Left lung (tissue), 4 donors: ENCODE measurements at regions not wholly inside any gene's neighbourhood (a gene's known extent, or its start where the extent isn't known, plus 50 kb on each side); places are given as distances from the start of the nearest gene placed in this dataset.
A peak's percentile ranks its signal among the peaks of the same experiment; 100 is the strongest.

Experiments
- ATAC-seq: fragments of 200-7000 bp; cut with Tn5 transposase; one replicate; pipeline ENCODE4 v1.9.1; 2020; ENCODE audit warnings: moderate library complexity
- DNase-seq, 4 donors: peaks; one replicate each; pipeline ENCODE4 v3.0.0-alpha.2; 2013 to 2020
- H3K27ac ChIP-seq, 2 donors: fragments of 200-600 bp; sonication (generic) in 1 of 2; one replicate each; pipeline versions ENCODE4 v1.5.0 to v1.8.0; 2020 to 2021
- H3K27me3 ChIP-seq, 2 donors: fragments of 200-600 bp; sonication (generic) in 1 of 2; one replicate each; pipeline versions ENCODE4 v1.5.0 to v1.8.0; 2020 to 2021
- H3K36me3 ChIP-seq, 2 donors: fragments of 200-600 bp; sonication (generic) in 1 of 2; one replicate each; pipeline versions ENCODE4 v1.5.0 to v1.8.0; 2020 to 2021
- H3K4me1 ChIP-seq, 2 donors: fragments of 200-600 bp; one replicate each; pipeline ENCODE4 v1.8.0; 2021
- H3K4me3 ChIP-seq, 2 donors: fragments of 200-600 bp; sonication (generic) in 1 of 2; one replicate each; pipeline versions ENCODE4 v1.5.0 to v1.8.0; 2020 to 2021; ENCODE audit warnings: mild to moderate bottlenecking in 1 of 2
- H3K9me3 ChIP-seq, 2 donors: fragments of 200-600 bp; sonication (generic) in 1 of 2; one replicate each; pipeline versions ENCODE4 v1.5.0 to v1.8.0; 2020 to 2021
- CTCF ChIP-seq, 2 donors: fragments of 200-600 bp; sonication (generic) in 1 of 2; IDR thresholded peaks; one replicate each; pipeline versions ENCODE4 v1.5.0 to v1.8.0; 2021; ENCODE audit warnings: antibody characterized with exemption in 2 of 2
- intact Hi-C, 2 donors: fragments of 100-400 bp; cut with DNase I; formaldehyde crosslinking; loops; one replicate each; pipeline versions ENCODE4 v1.11.2 to v1.14.2; 2022
- donor health status: DM: no; HTN: yes; CAD: no.
- donor health status: DM: no; HTN: no; CAD: no.

GRCh38 chr4:56742080-56742871 is 61.2 kb upstream of the HOPX start:
- H3K36me3 ChIP-seq, result no peaks in the 10 kb centered on the region
- H3K4me3 ChIP-seq, result no peak overlapping the region
- TF ChIP-seq CTCF (IDR thresholded peaks at IDR 0.05), result no peak
- H3K4me1 ChIP-seq, result no peaks in the 10 kb centered on the region
- ATAC-seq (peak; percentile 24), DNase-seq (no peak)
- intact Hi-C loops, result no loop called here
- no peaks in the 10 kb centered on the region for H3K27me3 ChIP-seq
- H3K27ac ChIP-seq, result no peak overlapping the region
- H3K9me3 ChIP-seq, result no peaks in the 10 kb centered on the region

GRCh38 chr4:56741595-56741994 is 60.5 kb upstream of the HOPX start:
- no peaks in the 10 kb centered on the region for H3K4me1 ChIP-seq
- no peak overlapping the region for H3K27ac ChIP-seq
- H3K9me3 ChIP-seq, result no peaks in the 10 kb centered on the region
- no peak for TF ChIP-seq CTCF (IDR thresholded peaks at IDR 0.05)
- H3K4me3 ChIP-seq, result no peak overlapping the region
- intact Hi-C loops, result no loop called here
- DNase-seq (no peak), ATAC-seq (no peak)
- no peaks in the 10 kb centered on the region for H3K27me3 ChIP-seq
- H3K36me3 ChIP-seq, result no peaks in the 10 kb centered on the region

GRCh38 chr4:56739066-56739777 is 58.1 kb upstream of the HOPX start:
- Histone ChIP-seq H3K27ac (no peak overlapping the region), H3K4me1 (no peaks in the 10 kb centered on the region), H3K36me3 (no peaks in the 10 kb centered on the region), H3K27me3 (no peaks in the 10 kb centered on the region), H3K9me3 (no peaks in the 10 kb centered on the region), H3K4me3 (no peak overlapping the region)
- ATAC-seq, result no peak
- intact Hi-C loops, result no loop called here
- DNase-seq, result no peak
- TF ChIP-seq CTCF (IDR thresholded peaks at IDR 0.05), result no peak

- Histone ChIP-seq H3K27me3 (no peaks in the 10 kb centered on the region), H3K4me3 (no peak overlapping the region), H3K9me3 (no peaks in the 10 kb centered on the region), H3K36me3 (no peaks in the 10 kb centered on the region), H3K4me1 (no peaks in the 10 kb centered on the region), H3K27ac (no peak overlapping the region)
- no peak for ATAC-seq
- DNase-seq, result no peak
- TF ChIP-seq CTCF (IDR thresholded peaks at IDR 0.05), result no peak
- intact Hi-C loops, result no loop called here
These were observed 56.6 kb upstream of the HOPX start for GRCh38 chr4:56737666-56738065.

- TF ChIP-seq CTCF (IDR thresholded peaks at IDR 0.05), result no peak
- no peak overlapping the region for H3K4me3 ChIP-seq
- intact Hi-C loops, result no loop called here
- peaks cover 0 to 20% of the 10 kb centered on the region in 2 donors for H3K4me1 ChIP-seq
- H3K27ac ChIP-seq, result no peak overlapping the region
- ATAC-seq, result no peak
- no peaks in the 10 kb centered on the region for H3K27me3 ChIP-seq
- DNase-seq, result no peak
- H3K36me3 ChIP-seq, result no peaks in the 10 kb centered on the region
- no peaks in the 10 kb centered on the region for H3K9me3 ChIP-seq
These were observed 52.3 kb upstream of the HOPX start for GRCh38 chr4:56733352-56733751.
